ENCODE measurements at regions not wholly inside any gene's neighbourhood (a gene's known extent, or its start where the extent isn't known, plus 50 kb on each side); places are given as distances from the start of the nearest gene placed in this dataset.

- Mint-ChIP-seq H3K4me1 (no peaks in the 10 kb centered on the region), H3K9me3 (no peaks in the 10 kb centered on the region), H3K36me3 (no peaks in the 10 kb centered on the region), H3K27ac (no peak overlapping the region), H3K4me3 (no peak overlapping the region), H3K27me3 (peaks cover 31% of the 10 kb centered on the region)
- no peak for DNase-seq
These were observed 249.6 kb downstream of the BAMBI start for GRCh38 chr10:28926932-28927331.

GRCh38 chr10:28928484-28928883, 251.2 kb downstream of the BAMBI start:
- H3K9me3 Mint-ChIP-seq = peaks cover under 1% of the 10 kb centered on the region
- no peak overlapping the region for H3K27ac Mint-ChIP-seq
- H3K36me3 Mint-ChIP-seq = no peaks in the 10 kb centered on the region
- no peak overlapping the region for H3K4me3 Mint-ChIP-seq
- no peaks in the 10 kb centered on the region for H3K4me1 Mint-ChIP-seq
- H3K27me3 Mint-ChIP-seq = peaks cover 29% of the 10 kb centered on the region
- DNase-seq = no peak

GRCh38 chr10:28929942-28930341, 252.6 kb downstream of the BAMBI start:
- Mint-ChIP-seq H3K4me3 (no peak overlapping the region), H3K27ac (no peak overlapping the region), H3K9me3 (peaks cover 3% of the 10 kb centered on the region), H3K36me3 (no peaks in the 10 kb centered on the region), H3K27me3 (peaks cover 17% of the 10 kb centered on the region), H3K4me1 (no peaks in the 10 kb centered on the region)
- DNase-seq = no peak

DNA sequence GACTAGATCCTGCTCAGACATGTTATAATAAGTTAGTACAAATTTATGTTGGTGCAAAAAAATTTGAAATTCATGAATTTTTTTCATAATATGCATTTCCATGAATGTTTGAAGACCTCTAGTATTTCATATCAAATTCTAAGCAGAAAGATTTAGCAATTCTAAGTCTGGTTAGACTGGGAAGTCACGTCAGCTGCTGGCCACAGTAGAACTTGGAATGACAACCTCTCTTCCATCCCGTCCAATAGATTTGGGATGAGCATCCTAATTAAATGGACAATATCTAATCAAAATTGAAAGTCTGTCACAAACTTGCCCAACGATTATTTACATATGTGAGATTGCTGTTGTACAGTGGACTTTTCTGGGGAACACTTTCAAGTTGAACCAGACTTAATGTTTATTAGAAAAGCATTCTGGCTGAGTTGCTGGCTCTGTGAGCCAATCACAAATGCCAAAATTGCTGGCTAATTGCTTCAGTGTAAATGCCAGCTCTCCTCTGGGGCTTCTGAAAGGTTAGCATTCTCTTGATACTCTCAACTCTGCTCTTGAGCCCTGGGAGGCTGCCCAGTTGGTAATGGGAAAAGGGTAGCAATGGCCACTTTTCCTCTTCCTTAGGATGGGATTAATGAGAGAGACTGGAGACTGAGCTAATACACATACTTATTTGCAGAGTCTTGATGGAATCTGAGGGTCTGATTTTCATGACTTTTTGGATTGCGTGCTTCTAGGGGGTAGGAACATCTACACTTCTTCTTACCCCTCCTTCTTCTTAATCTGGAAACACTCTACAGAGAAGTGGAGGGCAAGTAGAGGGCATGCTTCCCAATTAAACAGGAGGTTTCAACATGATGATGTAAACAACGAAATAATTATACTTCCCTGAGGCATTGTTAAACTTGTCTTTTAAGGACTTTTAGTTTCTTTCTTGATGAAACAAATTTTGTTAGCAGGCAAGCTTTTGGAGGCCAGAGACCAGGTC, 253.5 kb downstream of the BAMBI start:
- no peak overlapping the region for H3K4me3 Mint-ChIP-seq
- peaks cover 3% of the 10 kb centered on the region for H3K9me3 Mint-ChIP-seq
- H3K27me3 Mint-ChIP-seq = peaks cover 9% of the 10 kb centered on the region
- H3K36me3 Mint-ChIP-seq = no peaks in the 10 kb centered on the region
- no peak for DNase-seq
- no peak overlapping the region for H3K27ac Mint-ChIP-seq
- H3K4me1 Mint-ChIP-seq = no peaks in the 10 kb centered on the region

- H3K9me3 Mint-ChIP-seq = peaks cover 3% of the 10 kb centered on the region
- H3K4me3 Mint-ChIP-seq = no peak overlapping the region
- no peaks in the 10 kb centered on the region for H3K36me3 Mint-ChIP-seq
- H3K27me3 Mint-ChIP-seq = no peaks in the 10 kb centered on the region
- H3K27ac Mint-ChIP-seq = no peak overlapping the region
- DNase-seq = no peak
- no peaks in the 10 kb centered on the region for H3K4me1 Mint-ChIP-seq
These were observed 257.7 kb downstream of the BAMBI start for GRCh38 chr10:28935061-28935460.

- Mint-ChIP-seq H3K27me3 (no peaks in the 10 kb centered on the region), H3K4me3 (no peak overlapping the region), H3K9me3 (peaks cover 3% of the 10 kb centered on the region), H3K36me3 (no peaks in the 10 kb centered on the region), H3K27ac (no peak overlapping the region), H3K4me1 (no peaks in the 10 kb centered on the region)
- no peak for DNase-seq
These were observed 260.6 kb downstream of the BAMBI start for GRCh38 chr10:28937959-28938358.

GRCh38 chr10:28938745-28939144, 261.4 kb downstream of the BAMBI start:
- Mint-ChIP-seq H3K27me3 (no peaks in the 10 kb centered on the region), H3K9me3 (peaks cover under 1% of the 10 kb centered on the region), H3K27ac (no peak overlapping the region), H3K36me3 (no peaks in the 10 kb centered on the region), H3K4me3 (no peak overlapping the region), H3K4me1 (no peaks in the 10 kb centered on the region)
- DNase-seq = no peak

GRCh38 chr10:28939281-28940157, 262.2 kb downstream of the BAMBI start:
- no peak overlapping the region for H3K4me3 Mint-ChIP-seq
- H3K27me3 Mint-ChIP-seq = no peaks in the 10 kb centered on the region
- no peaks in the 10 kb centered on the region for H3K36me3 Mint-ChIP-seq
- no peak for DNase-seq
- H3K9me3 Mint-ChIP-seq = no peaks in the 10 kb centered on the region
- H3K27ac Mint-ChIP-seq = no peak overlapping the region
- no peaks in the 10 kb centered on the region for H3K4me1 Mint-ChIP-seq

- Mint-ChIP-seq H3K4me1 (no peaks in the 10 kb centered on the region), H3K36me3 (no peaks in the 10 kb centered on the region), H3K9me3 (no peaks in the 10 kb centered on the region), H3K27me3 (no peaks in the 10 kb centered on the region), H3K4me3 (no peak overlapping the region), H3K27ac (no peak overlapping the region)
- no peak for DNase-seq
These were observed 263.0 kb downstream of the BAMBI start for GRCh38 chr10:28940158-28940888.

- Mint-ChIP-seq H3K4me1 (no peaks in the 10 kb centered on the region), H3K27me3 (no peaks in the 10 kb centered on the region), H3K9me3 (no peaks in the 10 kb centered on the region), H3K27ac (no peak overlapping the region), H3K36me3 (no peaks in the 10 kb centered on the region), H3K4me3 (no peak overlapping the region)
- DNase-seq = no peak
These were observed 264.7 kb downstream of the BAMBI start for GRCh38 chr10:28942012-28942411.

- H3K4me3 Mint-ChIP-seq = no peak overlapping the region
- H3K36me3 Mint-ChIP-seq = no peaks in the 10 kb centered on the region
- H3K27me3 Mint-ChIP-seq = peaks cover 11% of the 10 kb centered on the region
- no peak for DNase-seq
- no peak overlapping the region for H3K27ac Mint-ChIP-seq
- H3K9me3 Mint-ChIP-seq = no peaks in the 10 kb centered on the region
- no peaks in the 10 kb centered on the region for H3K4me1 Mint-ChIP-seq
These were observed 268.6 kb downstream of the BAMBI start for GRCh38 chr10:28945959-28946358.

GRCh38 chr10:28946479-28946878, 269.2 kb downstream of the BAMBI start:
- Mint-ChIP-seq H3K27ac (no peak overlapping the region), H3K4me1 (no peaks in the 10 kb centered on the region), H3K27me3 (peaks cover 13% of the 10 kb centered on the region), H3K36me3 (no peaks in the 10 kb centered on the region), H3K9me3 (no peaks in the 10 kb centered on the region), H3K4me3 (no peak overlapping the region)
- no peak for DNase-seq

DNA sequence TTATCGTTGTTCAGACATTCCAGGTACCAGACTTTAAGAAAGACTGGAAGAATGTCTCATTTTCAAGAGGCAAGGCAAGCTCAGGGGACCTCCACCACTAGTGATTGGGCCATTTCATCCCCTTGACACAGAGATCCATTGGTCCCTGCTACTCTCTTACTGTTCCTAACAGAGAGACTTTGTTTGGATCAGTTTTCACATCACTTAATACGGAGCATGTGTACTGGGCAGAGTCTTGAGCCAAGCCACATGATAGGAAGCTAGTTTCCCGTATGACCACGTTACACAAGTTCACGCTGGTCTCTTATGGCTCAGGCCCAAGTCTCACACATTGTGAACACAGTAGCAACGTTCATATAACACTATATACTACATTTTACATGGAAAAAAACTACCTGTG, 269.9 kb downstream of the BAMBI start:
- Mint-ChIP-seq H3K27ac (no peak overlapping the region), H3K27me3 (peaks cover 20% of the 10 kb centered on the region), H3K4me3 (no peak overlapping the region), H3K9me3 (no peaks in the 10 kb centered on the region), H3K36me3 (no peaks in the 10 kb centered on the region), H3K4me1 (no peaks in the 10 kb centered on the region)
- DNase-seq = no peak

- H3K27me3 Mint-ChIP-seq = peaks cover 26% of the 10 kb centered on the region
- no peaks in the 10 kb centered on the region for H3K9me3 Mint-ChIP-seq
- H3K4me3 Mint-ChIP-seq = no peak overlapping the region
- DNase-seq = no peak
- no peaks in the 10 kb centered on the region for H3K36me3 Mint-ChIP-seq
- H3K4me1 Mint-ChIP-seq = no peaks in the 10 kb centered on the region
- H3K27ac Mint-ChIP-seq = no peak overlapping the region
These were observed 270.7 kb downstream of the BAMBI start for GRCh38 chr10:28948046-28948445.
